ENCODE measurements at regions not wholly inside any gene's neighbourhood (a gene's known extent, or its start where the extent isn't known, plus 50 kb on each side); places are given as distances from the start of the nearest gene placed in this dataset.

GRCh38 chr18:77949355-77949973 is 699.8 kb downstream of the GALR1 start:
- DNase-seq, result no peak

- no peak for DNase-seq
Measured at GRCh38 chr18:77959248-77959647, 709.6 kb downstream of the GALR1 start.

- no peak for DNase-seq
Measured at GRCh38 chr18:77960791-77961410, 711.3 kb downstream of the GALR1 start.

DNA sequence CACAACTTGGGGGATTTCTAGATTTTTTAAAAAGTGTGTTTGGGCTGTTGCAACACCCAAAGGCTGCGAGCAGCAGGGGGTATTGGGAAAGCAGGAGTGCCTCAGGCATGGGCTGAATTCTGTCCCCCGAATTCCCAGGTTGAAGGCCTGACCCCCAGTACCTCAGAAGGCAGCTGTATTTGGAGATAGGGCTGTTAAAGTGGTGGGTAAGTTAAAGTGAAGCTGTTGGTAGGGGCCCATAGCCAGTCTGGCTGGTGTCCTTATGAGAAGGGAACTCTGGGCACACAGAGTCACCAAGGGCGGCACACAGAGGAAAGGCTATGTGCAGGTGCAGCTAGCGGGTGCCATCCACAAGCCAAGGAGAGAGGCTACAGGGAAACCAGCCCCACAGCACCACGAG is 717.4 kb downstream of the GALR1 start:
- DNase-seq, result no peak

DNA sequence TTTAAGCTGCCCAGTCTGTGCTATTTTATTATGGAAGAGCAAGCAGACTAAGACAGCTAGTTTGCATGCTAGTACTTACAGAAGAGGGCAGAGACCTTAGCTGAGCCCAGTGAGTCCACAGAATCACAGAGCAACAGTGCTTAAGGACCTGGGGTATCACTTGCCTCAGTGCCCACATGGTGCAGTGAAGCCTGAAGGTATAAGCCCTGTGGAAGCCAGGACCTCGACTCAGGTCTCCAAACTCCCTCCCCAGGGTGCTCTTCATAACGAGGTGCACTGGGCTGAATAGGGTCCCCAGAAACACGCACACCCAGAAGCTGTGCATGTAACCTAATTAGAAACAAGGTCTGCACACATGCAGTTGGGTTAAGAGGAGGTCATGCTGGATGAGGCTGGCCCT is 718.1 kb downstream of the GALR1 start:
- no peak for DNase-seq

- DNase-seq, result no peak
Measured at GRCh38 chr18:77969972-77970371, 720.3 kb downstream of the GALR1 start.

DNA sequence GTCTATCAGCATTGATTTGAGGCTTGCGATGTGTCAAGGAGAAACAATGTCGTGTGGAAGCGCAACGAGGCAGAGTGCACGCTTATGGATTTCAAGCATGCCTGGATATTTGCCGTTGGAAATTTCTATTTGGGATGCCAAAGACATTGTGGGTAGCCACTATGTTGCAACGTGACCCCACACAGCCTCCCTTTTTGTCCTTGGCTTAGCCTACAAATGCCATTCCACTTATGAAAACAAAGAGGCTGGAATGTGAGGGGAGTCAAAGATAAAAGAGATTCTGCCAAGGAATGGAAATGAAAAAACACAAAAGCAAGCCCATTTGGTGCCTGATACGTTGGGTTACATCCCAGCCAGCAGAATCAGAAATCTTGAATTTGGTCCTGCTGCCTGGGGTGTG is 721.2 kb downstream of the GALR1 start:
- DNase-seq, result no peak

GRCh38 chr18:77973745-77974144 is 724.1 kb downstream of the GALR1 start:
- DNase-seq, result no peak

- no peak for DNase-seq
Measured at GRCh38 chr18:77974329-77974728, 724.7 kb downstream of the GALR1 start.

DNA sequence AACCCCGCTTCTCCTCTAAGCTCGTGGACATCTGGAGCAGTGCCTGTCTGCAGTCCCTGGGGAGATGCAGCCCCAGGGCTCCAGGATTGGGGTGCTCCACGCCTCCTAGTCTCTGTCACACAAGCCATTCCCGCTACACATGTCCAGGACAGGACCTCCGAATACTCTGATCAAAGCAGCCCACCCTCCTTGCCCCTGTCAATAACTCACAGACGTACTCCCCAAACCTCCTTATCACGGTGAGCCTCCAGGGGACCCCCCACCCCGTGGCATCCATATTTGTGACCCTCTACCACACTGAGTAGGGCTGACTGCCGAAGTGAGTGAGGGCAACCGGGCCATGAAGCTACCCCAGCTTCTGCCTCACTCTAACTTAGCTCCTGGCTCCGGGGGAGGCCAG is 727.7 kb downstream of the GALR1 start:
- no peak for DNase-seq

DNA sequence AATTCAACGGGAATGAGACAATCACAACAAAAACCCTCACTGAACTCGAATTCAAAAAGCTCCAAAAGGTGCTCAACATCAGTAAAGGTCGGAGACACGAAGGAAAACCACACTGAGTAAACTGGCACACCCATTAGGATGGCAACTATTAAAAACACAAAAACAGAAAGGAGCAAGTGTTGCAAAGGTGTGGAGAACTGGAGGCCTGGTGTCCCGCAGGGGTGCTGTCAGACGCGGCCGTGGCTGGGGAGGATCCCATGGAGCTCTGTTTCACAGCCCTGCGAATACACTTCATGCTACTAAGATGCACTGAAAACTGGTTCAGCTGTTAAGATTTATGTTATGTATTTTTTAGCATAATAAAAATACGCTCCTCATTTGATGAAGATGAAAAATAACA is 730.6 kb downstream of the GALR1 start:
- DNase-seq, result no peak

DNA sequence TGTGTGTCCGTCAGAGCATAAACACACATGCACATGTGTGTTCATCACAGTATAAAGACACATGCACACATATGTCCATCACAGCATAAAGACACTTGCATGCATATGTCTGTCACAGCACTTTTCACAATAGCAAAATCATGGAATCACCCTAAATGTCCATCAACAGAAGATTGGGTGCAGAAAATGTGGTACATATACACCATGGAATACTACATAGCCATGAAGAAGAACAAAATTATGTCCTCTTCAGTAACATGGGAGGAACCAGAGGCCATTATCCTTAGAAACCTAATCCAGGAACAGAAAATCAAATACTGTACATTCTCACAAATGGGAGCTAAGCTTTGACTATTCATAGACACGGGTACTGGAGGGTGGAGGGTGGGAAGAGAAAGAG is 732.2 kb downstream of the GALR1 start:
- no peak for DNase-seq

- DNase-seq, result no peak
Measured at GRCh38 chr18:77983270-77983669, 733.6 kb downstream of the GALR1 start.

DNA sequence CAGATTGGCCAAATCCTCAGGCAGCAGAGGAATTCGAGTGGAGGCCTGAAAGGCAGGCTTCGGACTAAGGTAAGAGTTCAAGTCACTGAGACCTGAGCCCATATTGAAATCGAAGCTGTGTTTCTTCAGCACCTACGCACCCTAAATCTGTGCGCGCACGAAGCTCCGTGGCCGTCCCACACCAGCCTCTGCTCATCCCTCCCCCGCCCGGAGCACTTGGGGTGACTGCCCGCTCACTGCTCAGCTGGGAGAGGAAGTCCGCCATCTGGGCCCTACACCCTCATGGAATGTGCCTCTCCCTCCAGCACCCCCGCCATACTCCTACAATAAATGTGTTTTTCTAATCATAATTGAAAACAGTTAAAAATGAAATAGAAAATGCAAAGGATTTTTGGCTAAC is 734.5 kb downstream of the GALR1 start:
- no peak for DNase-seq

DNA sequence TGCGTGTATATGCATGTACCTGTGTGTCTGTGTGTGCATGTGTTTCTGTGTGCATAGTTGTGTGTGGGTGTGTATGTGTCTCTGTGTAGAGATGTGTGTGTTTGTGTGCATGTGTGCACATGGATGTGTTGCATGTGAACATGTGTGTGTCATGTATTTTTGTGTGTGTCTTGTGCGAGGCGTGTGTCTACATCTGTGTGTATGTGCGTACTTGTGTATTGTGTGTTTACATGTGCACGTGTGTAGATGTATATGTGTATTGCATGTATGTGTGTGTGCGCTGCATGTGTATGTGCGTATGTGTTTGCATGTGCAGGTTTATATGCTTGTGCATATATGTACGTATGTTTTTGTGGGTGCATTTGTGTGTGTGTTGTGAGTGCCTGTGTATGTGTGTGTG is 735.2 kb downstream of the GALR1 start:
- DNase-seq, result no peak

DNA sequence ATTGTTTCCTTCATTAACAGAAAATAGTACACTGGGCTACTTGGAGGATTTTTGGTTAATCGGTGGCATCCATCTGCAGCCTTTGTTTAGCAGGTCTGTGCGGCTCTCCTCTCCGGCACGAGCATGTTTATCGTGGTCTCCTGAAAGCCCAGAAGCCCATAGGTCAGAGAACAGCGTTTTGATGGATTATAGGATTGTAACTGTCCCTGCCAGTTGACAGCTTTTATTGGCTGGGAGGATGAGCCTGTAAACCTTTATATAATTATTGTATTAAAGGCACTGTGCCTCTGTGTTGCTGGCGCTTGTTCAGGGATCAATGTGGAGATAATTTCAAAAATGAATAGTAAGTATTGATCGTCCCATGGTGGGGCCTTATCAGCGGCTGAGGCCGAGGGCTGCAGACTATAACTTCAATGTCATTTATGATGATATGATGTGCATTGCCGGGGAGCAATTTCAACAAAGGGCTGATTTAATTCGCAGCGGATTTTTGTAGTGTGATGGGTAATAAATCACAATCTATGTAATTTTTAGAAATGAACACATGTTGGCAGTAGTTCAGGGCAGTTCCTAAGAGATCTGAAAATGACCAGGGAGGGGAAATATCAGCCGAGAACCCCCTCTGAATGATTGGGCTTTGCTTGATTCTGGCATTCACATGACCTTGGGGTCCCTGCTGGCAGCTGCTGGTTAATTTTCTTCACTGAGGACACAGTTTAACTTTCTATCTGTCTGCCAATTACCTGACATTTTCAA is 736.1 kb downstream of the GALR1 start:
- DNase-seq, result no peak

GRCh38 chr18:77990131-77990530 is 740.5 kb downstream of the GALR1 start:
- no peak for DNase-seq

- no peak for DNase-seq
Measured at GRCh38 chr18:77990901-77991300, 741.3 kb downstream of the GALR1 start.

- DNase-seq, result no peak
Measured at GRCh38 chr18:77992057-77992456, 742.4 kb downstream of the GALR1 start.

DNA sequence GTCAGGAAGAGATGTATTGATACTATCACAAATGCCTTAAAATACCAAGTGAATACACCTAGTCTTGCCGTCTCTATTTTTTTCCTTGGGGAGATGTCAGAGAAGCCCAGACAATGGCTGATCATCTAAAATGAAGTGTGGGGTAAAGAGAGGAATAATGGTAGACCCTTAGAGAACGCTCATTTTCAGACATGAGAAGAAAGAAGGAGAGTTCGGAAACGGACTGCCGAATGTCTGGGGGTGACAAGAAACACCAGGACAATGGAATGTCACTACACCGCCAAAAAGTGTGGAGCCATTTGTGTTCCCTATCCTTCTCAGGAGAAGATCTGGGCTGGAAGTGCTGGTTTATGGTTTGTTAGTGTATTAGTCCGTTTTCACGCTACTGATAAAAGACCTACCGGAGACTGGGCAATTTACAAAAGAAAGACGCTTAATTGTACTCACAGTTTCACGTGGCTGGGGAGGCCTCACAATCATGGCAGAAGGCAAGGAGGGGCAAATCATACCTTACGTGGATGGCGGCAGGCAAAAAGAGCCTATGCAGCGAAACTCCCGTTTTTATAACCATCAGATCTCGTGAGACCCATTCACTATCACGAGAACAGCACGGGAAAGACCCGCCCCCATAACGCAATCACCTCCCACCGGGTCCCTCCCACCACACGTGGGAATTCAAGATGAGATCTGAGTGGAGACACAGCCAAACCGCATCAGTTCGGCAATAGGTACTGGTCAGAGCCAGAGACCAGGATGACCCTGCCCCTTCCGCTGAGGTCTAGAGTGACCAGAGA is 743.7 kb downstream of the GALR1 start:
- DNase-seq, result no peak

- no peak for DNase-seq
Measured at GRCh38 chr18:77995593-77995992, 745.9 kb downstream of the GALR1 start.

DNA sequence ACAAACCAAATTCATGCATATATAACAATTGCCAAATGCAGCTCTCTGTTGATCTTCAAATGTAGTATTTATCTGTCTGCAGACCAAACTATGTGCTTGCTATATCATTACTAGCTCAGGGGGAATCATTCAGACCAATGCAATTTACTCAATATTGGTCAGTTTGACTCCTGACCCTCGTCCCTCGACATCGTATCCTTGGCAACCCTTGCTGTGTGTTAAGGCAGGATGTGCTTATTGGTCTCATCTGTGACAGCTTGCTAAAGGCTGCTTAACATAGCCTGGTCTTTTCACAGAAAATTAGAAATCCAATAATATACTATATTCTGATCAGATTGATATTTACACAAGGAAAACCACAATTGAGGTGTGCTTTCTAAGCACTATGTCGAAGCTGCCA is 747.1 kb downstream of the GALR1 start:
- DNase-seq, result no peak

GRCh38 chr18:78001811-78002210 is 752.2 kb downstream of the GALR1 start:
- no peak for DNase-seq

Data from GF-D8 (cell line).